Peyer's patch (tissue), 4 donors: ENCODE measurements at regions not wholly inside any gene's neighbourhood (a gene's known extent, or its start where the extent isn't known, plus 50 kb on each side); places are given as distances from the start of the nearest gene placed in this dataset.

Source experiments
- CTCF ChIP-seq, 6 experiments: fragments of 450-650 bp in 4 of 6; fragments of 200-600 bp in 2 of 6; sonication (generic) in 1 of 6; IDR thresholded peaks; one replicate each; pipeline ENCODE4 v1.5.1; 2017 to 2019; ENCODE audit warnings: antibody characterized with exemption in 6 of 6, mild to moderate bottlenecking in 3 of 6, moderate library complexity in 1 of 6
- POLR2A ChIP-seq, 2 donors: fragments of 450-650 bp; IDR thresholded peaks; one replicate each; pipeline ENCODE4 v1.5.1; 2017; ENCODE audit warnings: antibody characterized with exemption in 2 of 2, mild to moderate bottlenecking in 2 of 2, moderate library complexity in 2 of 2

GRCh38 chr1:106619827-106620134, 436.7 kb upstream of the PRMT6 start:
- no peak for TF ChIP-seq CTCF (IDR thresholded peaks at IDR 0.05)
- no peak for TF ChIP-seq POLR2A (IDR thresholded peaks at IDR 0.05)
